Heart left ventricle (tissue), 13 donors: ENCODE measurements at regions not wholly inside any gene's neighbourhood (a gene's known extent, or its start where the extent isn't known, plus 50 kb on each side); places are given as distances from the start of the nearest gene placed in this dataset.

ENCODE experiments used
- POLR2A ChIP-seq, 2 donors: fragments of 450-650 bp; IDR thresholded peaks; one replicate each; pipeline ENCODE4 v1.6.1; 2017; ENCODE audit warnings: antibody characterized with exemption in 2 of 2, mild to moderate bottlenecking in 2 of 2, moderate library complexity in 2 of 2
- TF ChIP-seq, protein P1 (sequence below), 12 donors: fragments of 200-600 bp; sonication (generic) in 4 of 12; IDR thresholded peaks; one replicate each; pipeline versions ENCODE4 v1.5.0 to v1.8.0; 2018 to 2022; ENCODE audit warnings: antibody characterized with exemption in 12 of 12, mild to moderate bottlenecking in 5 of 12
- donor health status: ischemic (EF 13 %, LVEDD 7.1; RV severe dilation, severe dysfunction).
- donor health status: DM: no; HTN: yes; CAD: no.
- donor health status: DM: no; HTN: no; CAD: no.
- donor health status: ischemic (EF 25% LVEDD 6.9; RV normal size, moderate dysfunction).
- donor health status: ischemic (EF 25% LVEDD 5.7; RV mildly dilated, moderate dysfunction).
- donor health status: ischemic (EF 35%, LVEDD 5.7; RV mildly dilated, moderate dysfunction).
- donor health status: nonischemic (EF 11% LVEDD 7.7; RV severe dilation, severe dysfunction).
- donor health status: DM: yes; HTN: yes; CAD: no.
- donor health status: PGD.
- donor health status: ischemic (EF 29% LVEDD 5.4; RV normal size, mild dysfunction).
- donor health status: nonischemic (EF 23%, LVEDD 6.1; RV moderate dilation, normal function).

DNA sequence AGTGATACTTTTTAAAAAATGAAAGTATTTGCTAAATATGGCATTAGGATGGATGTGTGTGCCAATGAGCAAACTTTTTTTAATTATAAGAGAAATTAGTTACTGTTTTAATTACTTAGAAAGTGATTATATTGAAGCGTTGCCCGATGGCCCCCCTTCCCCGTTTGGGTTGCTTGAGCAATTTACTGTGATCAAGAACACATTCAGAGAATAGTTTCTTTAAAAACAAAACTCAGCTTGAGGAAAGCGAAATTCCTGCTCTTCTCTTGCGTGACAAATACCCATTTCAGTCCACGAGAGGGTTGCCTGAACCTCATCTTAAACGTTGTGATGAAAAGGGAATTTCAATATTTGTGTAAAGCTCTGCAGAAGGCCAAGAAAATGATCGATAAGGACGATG, 234.1 kb downstream of the GATA3 start:
- TF ChIP-seq, protein P1, sequence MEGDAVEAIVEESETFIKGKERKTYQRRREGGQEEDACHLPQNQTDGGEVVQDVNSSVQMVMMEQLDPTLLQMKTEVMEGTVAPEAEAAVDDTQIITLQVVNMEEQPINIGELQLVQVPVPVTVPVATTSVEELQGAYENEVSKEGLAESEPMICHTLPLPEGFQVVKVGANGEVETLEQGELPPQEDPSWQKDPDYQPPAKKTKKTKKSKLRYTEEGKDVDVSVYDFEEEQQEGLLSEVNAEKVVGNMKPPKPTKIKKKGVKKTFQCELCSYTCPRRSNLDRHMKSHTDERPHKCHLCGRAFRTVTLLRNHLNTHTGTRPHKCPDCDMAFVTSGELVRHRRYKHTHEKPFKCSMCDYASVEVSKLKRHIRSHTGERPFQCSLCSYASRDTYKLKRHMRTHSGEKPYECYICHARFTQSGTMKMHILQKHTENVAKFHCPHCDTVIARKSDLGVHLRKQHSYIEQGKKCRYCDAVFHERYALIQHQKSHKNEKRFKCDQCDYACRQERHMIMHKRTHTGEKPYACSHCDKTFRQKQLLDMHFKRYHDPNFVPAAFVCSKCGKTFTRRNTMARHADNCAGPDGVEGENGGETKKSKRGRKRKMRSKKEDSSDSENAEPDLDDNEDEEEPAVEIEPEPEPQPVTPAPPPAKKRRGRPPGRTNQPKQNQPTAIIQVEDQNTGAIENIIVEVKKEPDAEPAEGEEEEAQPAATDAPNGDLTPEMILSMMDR (IDR thresholded peaks at IDR 0.05), result no peak
- no peak for TF ChIP-seq POLR2A (IDR thresholded peaks at IDR 0.05)
